B cell (primary cell): ENCODE measurements at regions not wholly inside any gene's neighbourhood (a gene's known extent, or its start where the extent isn't known, plus 50 kb on each side); places are given as distances from the start of the nearest gene placed in this dataset.

Experiments used
- ATAC-seq: fragments of 200-7000 bp; cut with Tn5 transposase; one replicate; pipeline ENCODE4 v1.10.0; 2021; ENCODE audit warnings: low read depth, mild to moderate bottlenecking, moderate number of reproducible peaks, moderate library complexity
- CTCF ChIA-PET: fragments of 350-600 bp; sonication (Branson Sonifier 250); formaldehyde crosslinking; loops from one replicate; lab custom pipeline; 2021; ENCODE audit warnings: antibody characterized with exemption, inconsistent platforms; lab: Charles Lee
- POLR2A ChIA-PET: fragments of 350-600 bp; sonication (Branson Sonifier 250); formaldehyde crosslinking; loops from one replicate; lab custom pipeline; 2021; ENCODE audit warnings: antibody characterized with exemption; lab: Charles Lee
- DNase-seq: peaks from one replicate; pipeline ENCODE4 v3.0.0; 2013
- H2AFZ ChIP-seq: 2 replicates; pipeline ENCODE4 v1.6.1; 2012; ENCODE audit warnings: mild to moderate bottlenecking, low read depth, low read length; ENCODE audit not compliant: insufficient read depth, poor library complexity, severe bottlenecking
- H3K27ac ChIP-seq, 2 donors: 1 replicate in 1 of 2; 2 replicates in 1 of 2; pipeline ENCODE4 v1.5.1; 2012 to 2013; ENCODE audit warnings: low read length in 2 of 2, mild to moderate bottlenecking in 2 of 2, moderate library complexity in 1 of 2
- H3K27me3 ChIP-seq, 4 experiments: fragments of 200-600 bp in 1 of 4; sonication (generic) in 1 of 4; replicated peaks in 1 of 4; 1 replicate in 2 of 4; 2 replicates in 2 of 4; pipeline versions ENCODE4 v1.6.1 to v1.7.0; 2013 to 2016; ENCODE audit warnings: low read length in 3 of 4, mild to moderate bottlenecking in 2 of 4, mixed read lengths in 1 of 4, moderate library complexity in 1 of 4; ENCODE audit not compliant: insufficient read depth in 4 of 4, control insufficient read depth in 3 of 4; ENCODE audit errors: control extremely low read depth in 1 of 4
- H3K36me3 ChIP-seq, 2 experiments: replicated peaks in 1 of 2; 1 replicate in 1 of 2; 2 replicates in 1 of 2; pipeline versions ENCODE4 v1.6.1 to v1.7.1; 2013; ENCODE audit warnings: low read length in 1 of 2; ENCODE audit not compliant: insufficient read depth in 2 of 2, control insufficient read depth in 1 of 2; ENCODE audit errors: control extremely low read depth in 1 of 2, extremely low read depth in 1 of 2
- H3K4me1 ChIP-seq, 2 donors: fragments of 200-600 bp in 1 of 2; sonication (generic) in 1 of 2; 1 replicate in 1 of 2; 2 replicates in 1 of 2; pipeline versions ENCODE4 v1.5.1 to v1.6.1; 2013 to 2017; ENCODE audit warnings: low read length in 2 of 2; ENCODE audit not compliant: control insufficient read depth in 2 of 2, insufficient read depth in 2 of 2
- H3K4me2 ChIP-seq: replicated peaks from 2 replicates; pipeline ENCODE3; 2012; ENCODE audit warnings: mild to moderate bottlenecking, low read depth, low read length; ENCODE audit not compliant: poor library complexity, severe bottlenecking
- H3K4me3 ChIP-seq, 5 experiments: fragments of 200-600 bp in 1 of 5; sonication (generic) in 1 of 5; 1 replicate in 3 of 5; 2 replicates in 2 of 5; pipeline versions ENCODE4 v1.5.1 to v1.7.0; 2011 to 2016; ENCODE audit warnings: low read length in 4 of 5, mild to moderate bottlenecking in 4 of 5, low read depth in 2 of 5, control low read depth in 1 of 5, moderate library complexity in 1 of 5; ENCODE audit not compliant: insufficient read depth in 1 of 5; ENCODE audit errors: control extremely low read depth in 1 of 5, extremely low read depth in 1 of 5
- H3K79me2 ChIP-seq: fragments of 200-600 bp; sonication (generic); one replicate; pipeline ENCODE4 v1.6.0; 2016; ENCODE audit warnings: low read length; ENCODE audit not compliant: control insufficient read depth, insufficient read depth
- H3K9ac ChIP-seq: fragments of 200-600 bp; sonication (generic); 2 replicates; pipeline ENCODE4 v1.6.1; 2017; ENCODE audit warnings: mild to moderate bottlenecking, low read length, moderate library complexity
- H3K9me3 ChIP-seq, 3 donors: one replicate each; pipeline versions ENCODE4 v1.6.1 to v1.7.1; 2013; ENCODE audit warnings: low read length in 2 of 3; ENCODE audit not compliant: control insufficient read depth in 2 of 3, insufficient read depth in 1 of 3; ENCODE audit errors: control extremely low read depth in 1 of 3
- H4K20me1 ChIP-seq: 2 replicates; pipeline ENCODE4 v1.6.0; 2012; ENCODE audit warnings: mild to moderate bottlenecking, low read length; ENCODE audit not compliant: insufficient read depth, control insufficient read depth, poor library complexity, severe bottlenecking
- H3K27ac Mint-ChIP-seq: one replicate; pipeline ENCODE4 v1.8.0; 2021; ENCODE audit warnings: mixed read lengths
- H3K27me3 Mint-ChIP-seq: one replicate; pipeline ENCODE4 v1.8.0; 2021; ENCODE audit warnings: mixed read lengths
- H3K4me1 Mint-ChIP-seq: one replicate; pipeline ENCODE4 v1.8.0; 2021; ENCODE audit warnings: mixed read lengths
- H3K4me3 Mint-ChIP-seq: one replicate; pipeline ENCODE4 v1.8.0; 2021; ENCODE audit warnings: mixed read lengths
- H3K9me3 Mint-ChIP-seq: one replicate; pipeline ENCODE4 v1.8.0; 2022; ENCODE audit warnings: mixed read lengths; ENCODE audit not compliant: insufficient read depth
- CTCF ChIP-seq: fragments of 200-600 bp; IDR thresholded peaks from one replicate; pipeline ENCODE4 v1.8.0; 2022; ENCODE audit warnings: antibody characterized with exemption, mild to moderate bottlenecking
- EZH2 ChIP-seq: IDR thresholded peaks from 2 replicates; pipeline ENCODE4 v1.6.1; 2012; ENCODE audit warnings: borderline replicate concordance, low read depth, mild to moderate bottlenecking, moderate library complexity, low read length; ENCODE audit not compliant: insufficient read depth, poor library complexity, severe bottlenecking
- WGBS: methylation state at CpG from one replicate; pipeline ENCODE4 v1.1.5; 2013; ENCODE audit warnings: missing lambda C conversion rate; ENCODE audit not compliant: insufficient coverage; 5-methylcytosine and 5-hydroxymethylcytosine counted together
- intact Hi-C: fragments of 100-400 bp; cut with micrococcal nuclease; formaldehyde crosslinking; loops from one replicate; pipeline ENCODE4 v1.10.0; 2022

- Histone ChIP-seq H3K4me3 (no peak overlapping the region), H3K9me3 (peaks cover 0 to 9% (median 0%) of the 10 kb centered on the region in 3 donors), H3K9ac (no peak overlapping the region), H3K27me3 (no peaks in the 10 kb centered on the region), H3K27ac (no peak overlapping the region), H4K20me1 (no peaks in the 10 kb centered on the region), H3K36me3 (no peaks in the 10 kb centered on the region), H3K4me1 (no peaks in the 10 kb centered on the region), H3K4me2 (no peak overlapping the region), H2AFZ (no peak overlapping the region), H3K79me2 (no peaks in the 10 kb centered on the region)
- no peak for TF ChIP-seq EZH2
- no peak for TF ChIP-seq CTCF
- Mint-ChIP-seq H3K4me3 (no peak overlapping the region), H3K27me3 (no peaks in the 10 kb centered on the region), H3K4me1 (no peaks in the 10 kb centered on the region), H3K9me3 (peaks cover 6% of the 10 kb centered on the region), H3K27ac (no peak overlapping the region)
- DNase-seq (no peak), ATAC-seq (no peak)
- ChIA-PET POLR2A (no interaction called here), CTCF (no interaction called here)
- intact Hi-C loops, result no loop called here
- WGBS, result 75% methylated on average over 5 of the region's 6 CpGs
These were observed 1021.4 kb downstream of the CDH8 start for GRCh38 chr16:61014869-61015268.

GRCh38 chr16:61007694-61008093 is 1028.5 kb downstream of the CDH8 start:
- no peak overlapping the region for H3K4me2 ChIP-seq
- no peak overlapping the region for H3K4me3 ChIP-seq
- H3K27me3 ChIP-seq, result no peaks in the 10 kb centered on the region
- intact Hi-C loops, result no loop called here
- H3K4me1 ChIP-seq, result no peaks in the 10 kb centered on the region
- no peaks in the 10 kb centered on the region for H3K36me3 ChIP-seq
- no peaks in the 10 kb centered on the region for H3K9me3 ChIP-seq
- H3K9ac ChIP-seq, result no peak overlapping the region
- ATAC-seq (no peak), DNase-seq (no peak)
- no peaks in the 10 kb centered on the region for H4K20me1 ChIP-seq
- Mint-ChIP-seq H3K9me3 (no peaks in the 10 kb centered on the region), H3K27me3 (no peaks in the 10 kb centered on the region), H3K4me1 (no peaks in the 10 kb centered on the region), H3K27ac (no peak overlapping the region), H3K4me3 (no peak overlapping the region)
- WGBS, result 81% methylated on average over 5 of the region's 8 CpGs
- H3K27ac ChIP-seq, result no peak overlapping the region
- POLR2A ChIA-PET, result no interaction called here
- H2AFZ ChIP-seq, result no peak overlapping the region
- no peak for TF ChIP-seq EZH2
- TF ChIP-seq CTCF, result no peak
- CTCF ChIA-PET, result no interaction called here
- H3K79me2 ChIP-seq, result no peaks in the 10 kb centered on the region
